ENCODE measurements at regions not wholly inside any gene's neighbourhood (a gene's known extent, or its start where the extent isn't known, plus 50 kb on each side); places are given as distances from the start of the nearest gene placed in this dataset.

- TF ChIP-seq, protein P1, sequence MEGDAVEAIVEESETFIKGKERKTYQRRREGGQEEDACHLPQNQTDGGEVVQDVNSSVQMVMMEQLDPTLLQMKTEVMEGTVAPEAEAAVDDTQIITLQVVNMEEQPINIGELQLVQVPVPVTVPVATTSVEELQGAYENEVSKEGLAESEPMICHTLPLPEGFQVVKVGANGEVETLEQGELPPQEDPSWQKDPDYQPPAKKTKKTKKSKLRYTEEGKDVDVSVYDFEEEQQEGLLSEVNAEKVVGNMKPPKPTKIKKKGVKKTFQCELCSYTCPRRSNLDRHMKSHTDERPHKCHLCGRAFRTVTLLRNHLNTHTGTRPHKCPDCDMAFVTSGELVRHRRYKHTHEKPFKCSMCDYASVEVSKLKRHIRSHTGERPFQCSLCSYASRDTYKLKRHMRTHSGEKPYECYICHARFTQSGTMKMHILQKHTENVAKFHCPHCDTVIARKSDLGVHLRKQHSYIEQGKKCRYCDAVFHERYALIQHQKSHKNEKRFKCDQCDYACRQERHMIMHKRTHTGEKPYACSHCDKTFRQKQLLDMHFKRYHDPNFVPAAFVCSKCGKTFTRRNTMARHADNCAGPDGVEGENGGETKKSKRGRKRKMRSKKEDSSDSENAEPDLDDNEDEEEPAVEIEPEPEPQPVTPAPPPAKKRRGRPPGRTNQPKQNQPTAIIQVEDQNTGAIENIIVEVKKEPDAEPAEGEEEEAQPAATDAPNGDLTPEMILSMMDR (IDR thresholded peaks at IDR 0.05 in 8 of 11, conservative IDR thresholded peaks at IDR 0.05 in 3 of 11) = no peak
- TF ChIP-seq POLR2AphosphoS5 (IDR thresholded peaks at IDR 0.05) = no peak
- TF ChIP-seq POLR2A (IDR thresholded peaks at IDR 0.05) = no peak
These were observed 177.8 kb downstream of the ASMT start for GRCh38 chrX:1792636-1793035.

Measured in spleen (tissue), 7 donors.